ENCODE measurements at regions not wholly inside any gene's neighbourhood (a gene's known extent, or its start where the extent isn't known, plus 50 kb on each side); places are given as distances from the start of the nearest gene placed in this dataset.

- Histone ChIP-seq H3K27ac (ENCODE audit: insufficient read depth in 1 of 2, low read depth in 1 of 2, low read length in 2 of 2, poor library complexity in 1 of 2, severe bottlenecking in 2 of 2) (no peak overlapping the region), H3K4me1 (ENCODE audit: control extremely low read depth in 1 of 4, control insufficient read depth in 4 of 4, insufficient read depth in 4 of 4, low read length in 3 of 4) (no peaks in the 10 kb centered on the region), H3K27me3 (replicated peaks in 2 of 5; ENCODE audit: control insufficient read depth in 4 of 5, insufficient read depth in 5 of 5, low read length in 4 of 5) (peaks cover 0 to 83% (median 22%) of the 10 kb centered on the region in 5 experiments), H3K4me3 (ENCODE audit: control insufficient read depth in 1 of 7, extremely low read depth in 1 of 7, insufficient read depth in 4 of 7, low read depth in 2 of 7, low read length in 6 of 7) (no peak overlapping the region), H3K36me3 (ENCODE audit: control insufficient read depth in 4 of 4, insufficient read depth in 4 of 4, low read length in 3 of 4) (no peaks in the 10 kb centered on the region), H3K9me3 (ENCODE audit: control extremely low read depth in 1 of 5, control insufficient read depth in 4 of 5, insufficient read depth in 2 of 5, low read depth in 1 of 5, low read length in 4 of 5) (peaks cover 0 to 3% (median 0%) of the 10 kb centered on the region in 5 experiments)
- CTCF ChIA-PET = no interaction called here
- 83% methylated on average over 8 of the region's 9 CpGs for WGBS (ENCODE audit: insufficient coverage)
- DNase-seq = no peak
- POLR2A ChIA-PET = no interaction called here
Measured at GRCh38 chr16:86244158-86244557, 266.2 kb upstream of the FOXF1 start.

DNA sequence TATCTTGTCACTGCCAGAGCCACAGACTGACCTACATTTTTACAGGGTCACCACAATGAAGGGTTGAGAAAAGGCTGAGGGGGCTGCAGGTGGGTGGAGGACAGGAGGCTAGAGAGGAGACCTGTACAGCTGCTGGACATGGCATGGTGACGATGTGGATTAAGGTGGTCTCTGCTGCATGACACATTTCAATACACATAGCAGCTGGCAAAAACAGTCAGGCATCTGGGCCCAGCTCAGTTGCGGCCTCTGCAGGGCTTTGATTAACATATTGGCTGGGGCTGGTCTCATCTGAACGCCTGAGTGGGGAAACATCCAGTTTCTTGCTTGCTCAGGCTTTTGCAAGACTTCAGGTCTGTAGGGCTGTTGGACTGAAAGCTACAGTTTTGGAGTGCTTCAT lies 265.4 kb upstream of the FOXF1 start:
- CTCF ChIA-PET = interaction anchor here (0.6 kb wide), 1 partner anchor 10 kb away, joined by 3 read pairs; no protein-coding TSS in a partner anchor
- no peak overlapping the region for H3K4me3 ChIP-seq (ENCODE audit: control insufficient read depth in 1 of 7, extremely low read depth in 1 of 7, insufficient read depth in 4 of 7, low read depth in 2 of 7, low read length in 6 of 7)

GRCh38 chr16:86245351-86245750 lies 265.0 kb upstream of the FOXF1 start:
- H3K4me3 ChIP-seq (ENCODE audit: control insufficient read depth in 1 of 7, extremely low read depth in 1 of 7, insufficient read depth in 4 of 7, low read depth in 2 of 7, low read length in 6 of 7) = no peak overlapping the region
- H3K27me3 ChIP-seq (replicated peaks in 2 of 5; ENCODE audit: control insufficient read depth in 4 of 5, insufficient read depth in 5 of 5, low read length in 4 of 5) = peaks cover 0 to 84% (median 17%) of the 10 kb centered on the region in 5 experiments
- 98% methylated on average over 4 of the region's 7 CpGs for WGBS (ENCODE audit: insufficient coverage)
- H3K36me3 ChIP-seq (ENCODE audit: control insufficient read depth in 4 of 4, insufficient read depth in 4 of 4, low read length in 3 of 4) = no peaks in the 10 kb centered on the region
- DNase-seq = no peak
- POLR2A ChIA-PET = no interaction called here
- H3K27ac ChIP-seq (ENCODE audit: insufficient read depth in 1 of 2, low read depth in 1 of 2, low read length in 2 of 2, poor library complexity in 1 of 2, severe bottlenecking in 2 of 2) = no peak overlapping the region
- H3K4me1 ChIP-seq (ENCODE audit: control extremely low read depth in 1 of 4, control insufficient read depth in 4 of 4, insufficient read depth in 4 of 4, low read length in 3 of 4) = no peaks in the 10 kb centered on the region
- peaks cover 0 to 3% (median 0%) of the 10 kb centered on the region in 5 experiments for H3K9me3 ChIP-seq (ENCODE audit: control extremely low read depth in 1 of 5, control insufficient read depth in 4 of 5, insufficient read depth in 2 of 5, low read depth in 1 of 5, low read length in 4 of 5)
- CTCF ChIA-PET = interaction anchor here (0.6 kb wide), 1 partner anchor 9 kb away, joined by 3 read pairs; no protein-coding TSS in a partner anchor

More for the DNA sequence above, 265.4 kb upstream of the FOXF1 start:
- Histone ChIP-seq H3K36me3 (ENCODE audit: control insufficient read depth in 4 of 4, insufficient read depth in 4 of 4, low read length in 3 of 4) (no peaks in the 10 kb centered on the region), H3K27ac (ENCODE audit: insufficient read depth in 1 of 2, low read depth in 1 of 2, low read length in 2 of 2, poor library complexity in 1 of 2, severe bottlenecking in 2 of 2) (no peak overlapping the region), H3K9me3 (ENCODE audit: control extremely low read depth in 1 of 5, control insufficient read depth in 4 of 5, insufficient read depth in 2 of 5, low read depth in 1 of 5, low read length in 4 of 5) (peaks cover 0 to 3% (median 0%) of the 10 kb centered on the region in 5 experiments), H3K4me1 (ENCODE audit: control extremely low read depth in 1 of 4, control insufficient read depth in 4 of 4, insufficient read depth in 4 of 4, low read length in 3 of 4) (no peaks in the 10 kb centered on the region), H3K27me3 (replicated peaks in 2 of 5; ENCODE audit: control insufficient read depth in 4 of 5, insufficient read depth in 5 of 5, low read length in 4 of 5) (peaks cover 0 to 84% (median 17%) of the 10 kb centered on the region in 5 experiments)
- POLR2A ChIA-PET = no interaction called here
- WGBS (ENCODE audit: insufficient coverage) = 93% methylated on average over 2 of the region's 3 CpGs
- DNase-seq = no peak

GRCh38 chr16:86245895-86246294 lies 264.4 kb upstream of the FOXF1 start:
- H3K4me3 ChIP-seq (ENCODE audit: control insufficient read depth in 1 of 7, extremely low read depth in 1 of 7, insufficient read depth in 4 of 7, low read depth in 2 of 7, low read length in 6 of 7) = no peak overlapping the region
- CTCF ChIA-PET = interaction anchor here (1.1 kb wide), 1 partner anchor 11 kb away, joined by 3 read pairs; no protein-coding TSS in a partner anchor
- POLR2A ChIA-PET = no interaction called here
- peaks cover 0 to 79% (median 12%) of the 10 kb centered on the region in 5 experiments for H3K27me3 ChIP-seq (replicated peaks in 2 of 5; ENCODE audit: control insufficient read depth in 4 of 5, insufficient read depth in 5 of 5, low read length in 4 of 5)
- peaks cover 0 to 3% (median 0%) of the 10 kb centered on the region in 5 experiments for H3K9me3 ChIP-seq (ENCODE audit: control extremely low read depth in 1 of 5, control insufficient read depth in 4 of 5, insufficient read depth in 2 of 5, low read depth in 1 of 5, low read length in 4 of 5)
- H3K4me1 ChIP-seq (ENCODE audit: control extremely low read depth in 1 of 4, control insufficient read depth in 4 of 4, insufficient read depth in 4 of 4, low read length in 3 of 4) = no peaks in the 10 kb centered on the region
- no peak for DNase-seq
- no peak overlapping the region for H3K27ac ChIP-seq (ENCODE audit: insufficient read depth in 1 of 2, low read depth in 1 of 2, low read length in 2 of 2, poor library complexity in 1 of 2, severe bottlenecking in 2 of 2)
- WGBS (ENCODE audit: insufficient coverage) = 91% methylated on average over 6 of the region's 6 CpGs
- H3K36me3 ChIP-seq (ENCODE audit: control insufficient read depth in 4 of 4, insufficient read depth in 4 of 4, low read length in 3 of 4) = no peaks in the 10 kb centered on the region

- no peaks in the 10 kb centered on the region for H3K36me3 ChIP-seq (ENCODE audit: control insufficient read depth in 4 of 4, insufficient read depth in 4 of 4, low read length in 3 of 4)
- WGBS (ENCODE audit: insufficient coverage) = 85% methylated on average over 6 of the region's 9 CpGs
- H3K27ac ChIP-seq (ENCODE audit: insufficient read depth in 1 of 2, low read depth in 1 of 2, low read length in 2 of 2, poor library complexity in 1 of 2, severe bottlenecking in 2 of 2) = no peak overlapping the region
- ChIA-PET POLR2A (no interaction called here), CTCF (no interaction called here)
- H3K4me1 ChIP-seq (ENCODE audit: control extremely low read depth in 1 of 4, control insufficient read depth in 4 of 4, insufficient read depth in 4 of 4, low read length in 3 of 4) = no peaks in the 10 kb centered on the region
- peaks cover 0 to 3% (median 0%) of the 10 kb centered on the region in 5 experiments for H3K9me3 ChIP-seq (ENCODE audit: control extremely low read depth in 1 of 5, control insufficient read depth in 4 of 5, insufficient read depth in 2 of 5, low read depth in 1 of 5, low read length in 4 of 5)
- no peak overlapping the region for H3K4me3 ChIP-seq (ENCODE audit: control insufficient read depth in 1 of 7, extremely low read depth in 1 of 7, insufficient read depth in 4 of 7, low read depth in 2 of 7, low read length in 6 of 7)
- peaks cover 0 to 55% (median 3%) of the 10 kb centered on the region in 5 experiments for H3K27me3 ChIP-seq (replicated peaks in 2 of 5; ENCODE audit: control insufficient read depth in 4 of 5, insufficient read depth in 5 of 5, low read length in 4 of 5)
- no peak for DNase-seq
Measured at GRCh38 chr16:86248310-86248905, 261.9 kb upstream of the FOXF1 start.

DNA sequence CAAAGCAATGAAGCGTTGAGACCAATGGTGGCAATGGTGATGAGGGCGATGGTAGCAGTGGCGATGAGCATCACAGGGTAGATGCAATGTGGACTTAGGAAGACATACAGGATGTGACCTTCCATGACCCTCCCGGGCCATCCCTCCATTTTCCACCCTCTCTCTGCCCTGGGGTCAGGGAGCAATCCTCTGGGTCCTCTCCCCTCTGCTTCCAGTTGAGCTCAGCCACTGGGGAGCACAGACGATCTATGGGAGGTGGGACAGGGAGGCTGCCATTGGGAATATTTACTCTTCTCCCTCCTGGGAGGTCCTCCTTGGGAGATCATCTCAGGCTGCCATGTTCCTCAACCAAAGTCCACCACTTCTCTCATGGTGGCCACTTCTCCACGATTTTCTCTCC lies 260.7 kb upstream of the FOXF1 start:
- Histone ChIP-seq H3K4me1 (ENCODE audit: control extremely low read depth in 1 of 4, control insufficient read depth in 4 of 4, insufficient read depth in 4 of 4, low read length in 3 of 4) (no peaks in the 10 kb centered on the region), H3K27ac (ENCODE audit: insufficient read depth in 1 of 2, low read depth in 1 of 2, low read length in 2 of 2, poor library complexity in 1 of 2, severe bottlenecking in 2 of 2) (no peak overlapping the region), H3K36me3 (ENCODE audit: control insufficient read depth in 4 of 4, insufficient read depth in 4 of 4, low read length in 3 of 4) (no peaks in the 10 kb centered on the region), H3K9me3 (ENCODE audit: control extremely low read depth in 1 of 5, control insufficient read depth in 4 of 5, insufficient read depth in 2 of 5, low read depth in 1 of 5, low read length in 4 of 5) (peaks cover 0 to 3% (median 0%) of the 10 kb centered on the region in 5 experiments), H3K4me3 (ENCODE audit: control insufficient read depth in 1 of 7, extremely low read depth in 1 of 7, insufficient read depth in 4 of 7, low read depth in 2 of 7, low read length in 6 of 7) (no peak overlapping the region), H3K27me3 (replicated peaks in 2 of 5; ENCODE audit: control insufficient read depth in 4 of 5, insufficient read depth in 5 of 5, low read length in 4 of 5) (peaks cover 0 to 42% (median 3%) of the 10 kb centered on the region in 5 experiments)
- POLR2A ChIA-PET = no interaction called here
- WGBS (ENCODE audit: insufficient coverage) = 86% methylated on average over 6 of the region's 6 CpGs
- CTCF ChIA-PET = no interaction called here
- no peak for DNase-seq

GRCh38 chr16:86251682-86252081 lies 258.6 kb upstream of the FOXF1 start:
- CTCF ChIA-PET = no interaction called here
- Histone ChIP-seq H3K36me3 (ENCODE audit: control insufficient read depth in 4 of 4, insufficient read depth in 4 of 4, low read length in 3 of 4) (no peaks in the 10 kb centered on the region), H3K9me3 (ENCODE audit: control extremely low read depth in 1 of 5, control insufficient read depth in 4 of 5, insufficient read depth in 2 of 5, low read depth in 1 of 5, low read length in 4 of 5) (peaks cover 0 to 6% (median 0%) of the 10 kb centered on the region in 5 experiments), H3K27me3 (replicated peaks in 2 of 5; ENCODE audit: control insufficient read depth in 4 of 5, insufficient read depth in 5 of 5, low read length in 4 of 5) (peaks cover 0 to 29% (median 0%) of the 10 kb centered on the region in 5 experiments), H3K4me1 (ENCODE audit: control extremely low read depth in 1 of 4, control insufficient read depth in 4 of 4, insufficient read depth in 4 of 4, low read length in 3 of 4) (no peaks in the 10 kb centered on the region), H3K4me3 (ENCODE audit: control insufficient read depth in 1 of 7, extremely low read depth in 1 of 7, insufficient read depth in 4 of 7, low read depth in 2 of 7, low read length in 6 of 7) (no peak overlapping the region), H3K27ac (ENCODE audit: insufficient read depth in 1 of 2, low read depth in 1 of 2, low read length in 2 of 2, poor library complexity in 1 of 2, severe bottlenecking in 2 of 2) (no peak overlapping the region)
- no peak for DNase-seq
- 91% methylated on average over 4 of the region's 9 CpGs for WGBS (ENCODE audit: insufficient coverage)
- POLR2A ChIA-PET = no interaction called here
